HT1080 (cell line): ENCODE measurements at regions not wholly inside any gene's neighbourhood (a gene's known extent, or its start where the extent isn't known, plus 50 kb on each side); places are given as distances from the start of the nearest gene placed in this dataset.
"Not testable (repeated sequence)": the region's sequence is repeated elsewhere in the genome, so short reads cannot be mapped to it uniquely, and the experiment has no call there.

Source experiments
- DNase-seq: peaks from one replicate; pipeline ENCODE4 v3.0.0-alpha.2; 2015; ENCODE audit warnings: low read depth

DNA sequence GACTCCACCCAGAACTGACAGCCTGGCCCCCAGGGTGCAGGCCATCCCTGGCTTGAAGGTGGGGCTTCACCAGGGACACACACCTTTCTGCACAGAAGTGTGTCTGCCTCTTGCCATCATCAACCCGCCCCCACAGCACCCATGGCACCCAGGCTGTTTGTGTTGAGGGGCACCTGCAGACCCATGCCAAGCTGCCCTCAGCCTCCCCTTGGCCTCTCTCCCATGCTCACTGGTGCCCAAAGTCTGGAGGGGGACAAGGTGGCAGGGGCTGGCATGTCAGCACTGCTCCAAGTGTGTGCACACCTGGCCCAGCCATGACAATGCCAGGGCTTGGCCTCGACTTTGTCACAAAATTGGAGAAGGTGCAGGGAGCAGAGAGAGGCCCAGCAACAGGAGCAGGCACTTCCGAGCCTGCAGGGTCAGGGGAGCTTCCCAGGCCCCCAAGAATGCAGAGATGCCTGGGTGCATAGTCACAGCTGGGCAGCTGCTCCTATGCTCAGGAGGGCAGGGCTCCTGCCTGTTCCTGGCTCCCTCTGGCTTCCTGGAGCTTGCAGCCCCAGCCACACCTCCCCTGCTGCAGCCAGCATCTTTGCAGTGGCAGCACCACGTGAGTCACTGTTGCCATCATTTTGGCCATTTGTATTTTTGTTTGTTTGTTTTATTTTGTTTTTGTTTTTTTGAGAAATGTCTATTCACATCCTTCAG is 280.6 kb upstream of the UBE2E3 start:
- peak; percentile 23 for DNase-seq

DNA sequence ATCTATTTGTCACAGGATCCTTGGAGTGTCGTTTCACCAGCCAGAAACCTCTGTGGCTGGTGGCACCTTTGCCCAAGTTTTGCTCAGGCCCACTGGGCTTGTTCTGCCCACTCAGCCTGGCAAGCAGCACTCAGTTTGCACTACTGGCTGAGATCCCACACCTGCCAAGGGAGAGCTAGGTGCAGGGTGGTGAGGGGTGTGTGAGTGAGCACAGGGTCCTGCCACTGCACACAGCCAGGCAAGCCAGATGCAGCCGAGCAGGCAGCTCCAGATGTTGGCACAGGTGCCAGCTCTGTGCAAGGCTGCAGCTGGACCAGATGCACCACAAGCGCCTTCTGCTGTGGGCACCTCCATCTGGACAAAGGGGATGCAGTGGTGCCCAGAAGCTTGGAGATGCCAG is 281.7 kb upstream of the UBE2E3 start:
- DNase-seq = no peak

DNA sequence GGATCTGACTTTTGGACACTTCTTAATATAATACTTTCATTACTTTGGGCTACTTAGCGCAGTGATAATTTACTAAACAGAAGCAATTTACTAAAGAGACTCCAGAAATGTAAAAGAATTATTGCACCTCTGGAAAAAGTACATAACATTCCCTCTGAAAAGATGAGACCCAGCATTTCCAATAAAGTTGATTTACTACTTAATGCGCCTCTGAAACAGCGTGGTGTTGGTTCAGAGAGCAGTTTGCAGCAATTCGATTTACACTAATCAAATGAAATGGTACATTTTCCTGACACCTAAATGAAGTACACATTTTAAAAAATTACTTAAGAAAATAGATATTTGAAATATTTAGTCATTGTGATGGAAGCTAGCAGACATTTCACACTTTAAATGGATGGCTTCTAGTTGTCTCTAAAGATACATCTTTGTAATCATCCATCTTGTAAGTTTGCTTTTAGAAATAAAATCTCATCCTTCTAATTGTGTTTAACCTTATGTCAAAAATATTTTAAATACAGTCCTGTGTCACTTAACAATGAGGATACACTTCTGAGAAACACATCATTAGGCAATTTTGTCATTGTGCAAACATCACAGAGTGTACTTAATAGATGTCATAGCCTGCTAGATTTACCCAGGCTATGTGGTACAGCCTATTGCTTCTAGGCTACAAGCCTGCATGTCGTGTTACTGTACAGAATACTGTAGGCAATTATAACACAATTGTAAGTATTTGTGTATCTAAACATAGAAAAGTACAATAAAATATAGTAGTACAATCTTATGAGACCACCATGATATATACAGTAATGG is 284.6 kb upstream of the UBE2E3 start:
- no peak for DNase-seq

DNA sequence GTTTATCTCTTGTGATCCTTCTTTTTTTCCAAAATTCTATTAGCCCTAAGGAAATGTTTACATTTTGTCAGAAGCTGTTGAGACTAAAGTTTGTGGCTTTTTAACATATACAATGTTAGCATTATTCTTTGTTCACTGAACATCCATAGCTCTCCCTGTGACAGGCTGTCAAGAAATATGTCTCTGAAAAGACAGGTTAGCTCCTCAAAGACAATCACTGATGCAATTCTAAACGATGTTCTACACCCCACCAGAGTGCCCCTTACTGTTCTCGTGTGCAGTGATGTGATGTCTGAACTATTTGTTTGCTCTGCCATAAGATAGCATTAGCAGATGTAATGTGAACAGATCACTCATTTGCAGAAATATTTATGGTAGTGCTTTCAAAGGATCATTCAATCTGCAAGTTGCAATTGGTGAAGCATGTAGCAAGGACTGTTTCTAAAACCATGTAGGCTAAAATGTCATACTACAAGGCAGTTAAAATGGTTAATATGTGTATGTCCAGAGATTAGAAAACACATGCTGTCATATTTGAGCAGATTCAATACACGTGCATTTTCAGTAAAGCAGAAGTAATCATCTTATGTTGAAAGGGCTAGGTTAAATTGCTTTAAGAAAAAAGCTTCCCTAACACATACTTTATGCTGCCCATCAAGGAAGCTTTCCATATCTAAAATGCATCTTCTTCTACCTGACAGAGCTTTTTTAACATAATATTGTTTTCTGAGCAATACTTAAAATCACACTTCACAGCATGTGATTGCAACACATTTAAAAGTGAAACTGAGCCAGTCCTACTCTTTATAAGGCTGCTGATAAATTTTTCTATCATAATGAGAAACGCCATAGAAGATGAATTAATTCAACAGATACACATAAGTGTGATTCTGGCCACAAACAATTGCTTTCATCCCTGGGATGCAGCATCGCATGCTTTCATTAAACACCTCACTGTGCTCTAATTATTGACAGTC is 285.7 kb upstream of the UBE2E3 start:
- no peak for DNase-seq

DNA sequence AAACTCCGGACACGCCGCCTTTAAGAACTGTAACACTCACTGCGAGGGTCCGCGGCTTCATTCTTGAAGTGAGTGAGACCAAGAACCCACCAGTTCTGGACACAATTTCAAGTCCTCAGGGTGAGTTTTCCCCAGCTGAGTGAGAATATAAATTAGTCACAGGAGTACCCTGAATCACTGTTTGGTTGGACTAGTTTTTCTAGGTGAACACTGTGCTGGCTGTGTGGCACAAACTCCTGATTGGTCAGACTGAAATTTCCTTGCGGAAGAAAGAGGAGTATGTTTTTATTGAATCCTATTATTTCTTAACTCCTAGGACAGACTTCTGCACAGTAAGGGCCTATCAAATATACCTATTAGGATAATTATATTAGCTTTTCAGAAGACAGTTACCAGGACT is 288.1 kb upstream of the UBE2E3 start:
- DNase-seq = no peak

DNA sequence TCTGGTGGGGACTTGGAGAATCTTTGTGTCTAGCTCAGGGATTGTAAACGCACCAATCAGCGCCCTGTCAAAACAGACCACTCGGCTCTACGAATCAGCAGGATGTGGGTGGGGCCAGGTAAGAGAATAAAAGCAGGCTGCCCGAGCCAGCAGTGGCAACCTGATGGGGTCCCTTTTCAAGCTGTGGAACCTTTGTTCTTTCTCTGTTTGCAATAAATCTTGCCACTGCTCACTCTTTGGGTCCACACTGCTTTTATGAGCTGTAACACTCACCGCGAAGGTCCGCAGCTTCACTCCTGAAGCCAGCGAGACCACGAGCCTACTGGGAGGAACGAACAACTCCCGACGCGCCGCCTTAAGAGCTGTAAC is 288.6 kb upstream of the UBE2E3 start:
- DNase-seq = not testable (repeated sequence)

DNA sequence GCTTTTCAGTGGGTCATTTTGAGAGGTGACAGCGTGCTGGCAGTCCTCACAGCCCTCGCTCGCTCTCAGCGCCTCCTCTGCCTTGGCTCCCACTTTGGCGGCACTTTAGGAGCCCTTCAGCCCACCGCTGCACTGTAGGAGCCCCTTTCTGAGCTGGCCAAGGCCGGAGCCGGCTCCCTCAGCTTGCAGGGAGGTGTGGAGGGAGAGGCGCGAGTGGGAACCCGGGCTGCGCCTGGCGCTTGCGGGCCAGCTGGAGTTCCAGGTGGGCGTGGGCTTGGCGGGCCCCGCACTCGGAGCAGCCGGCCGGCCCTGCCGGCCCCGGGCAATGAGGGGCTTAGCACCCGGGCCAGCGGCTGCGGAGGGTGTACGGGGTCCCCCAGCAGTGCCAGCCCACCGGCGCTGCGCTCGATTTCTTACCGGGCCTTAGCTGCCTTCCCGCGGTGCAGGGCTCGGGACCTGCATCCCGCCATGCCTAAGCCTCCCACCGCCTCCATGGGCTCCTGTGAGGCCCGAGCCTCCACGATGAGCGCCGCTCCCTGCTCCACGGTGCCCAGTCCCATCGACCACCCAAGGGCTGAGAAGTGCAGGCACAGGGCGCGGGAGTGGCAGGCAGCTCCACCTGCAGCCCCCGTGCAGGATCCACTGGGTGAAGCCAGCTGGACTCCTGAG is 289.1 kb upstream of the UBE2E3 start:
- not testable (repeated sequence) for DNase-seq

DNA sequence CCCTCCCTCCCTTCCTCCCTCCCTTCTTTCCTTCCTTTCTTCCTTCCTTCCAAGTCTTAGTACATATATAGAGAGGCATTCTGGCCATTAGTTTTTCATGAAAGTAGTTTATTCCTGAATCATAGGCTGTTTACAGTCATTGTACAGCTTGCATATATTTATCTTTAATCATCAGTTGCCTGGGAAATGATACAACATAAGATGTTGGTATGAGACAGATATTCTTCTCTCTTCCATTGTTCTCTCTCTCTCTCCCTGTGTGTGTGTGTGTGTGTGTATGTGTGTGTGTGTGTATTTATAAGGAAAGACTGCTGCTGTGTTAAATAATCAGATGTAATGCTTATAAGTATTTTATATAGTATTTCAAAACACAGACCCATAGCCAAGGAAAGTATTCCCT is 289.8 kb upstream of the UBE2E3 start:
- no peak for DNase-seq

DNA sequence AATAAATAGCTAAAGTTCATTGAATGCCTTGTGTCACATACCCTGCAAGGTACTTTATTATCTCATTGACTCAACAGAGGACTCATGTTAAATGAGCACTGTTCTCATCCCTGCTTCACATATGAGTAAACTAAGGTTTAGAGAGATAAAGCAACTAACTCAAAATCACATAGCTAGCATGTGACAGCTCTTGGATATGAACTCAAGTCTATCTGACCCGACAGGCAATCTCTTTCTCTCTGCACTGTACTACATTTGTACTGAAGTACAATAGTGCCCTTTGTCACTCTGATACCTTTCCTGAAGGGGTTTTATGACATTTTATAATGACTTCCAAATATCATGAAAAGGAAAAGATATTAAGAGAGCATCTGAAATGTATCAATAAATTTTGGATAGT is 297.5 kb upstream of the UBE2E3 start:
- no peak for DNase-seq

DNA sequence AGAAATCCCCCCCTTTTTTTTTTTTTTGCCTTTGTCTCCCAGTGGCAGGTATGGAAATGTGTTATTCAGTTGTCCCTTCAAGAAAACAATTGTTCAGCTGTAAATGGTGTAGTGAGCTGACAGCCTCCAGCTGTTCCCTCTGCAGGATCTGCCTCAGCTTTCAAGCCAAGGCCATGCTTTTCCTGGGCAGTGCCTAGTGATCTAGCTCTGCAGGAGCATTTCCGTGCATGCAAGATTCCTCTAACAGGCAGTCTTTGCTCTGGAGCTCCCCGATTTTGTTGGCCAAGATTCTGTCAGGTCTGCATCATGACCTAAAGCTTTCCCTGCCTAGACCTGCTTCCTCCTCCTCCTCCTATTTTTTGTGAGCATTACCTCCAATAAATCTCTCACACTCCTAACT is 300.7 kb upstream of the UBE2E3 start:
- no peak for DNase-seq

DNA sequence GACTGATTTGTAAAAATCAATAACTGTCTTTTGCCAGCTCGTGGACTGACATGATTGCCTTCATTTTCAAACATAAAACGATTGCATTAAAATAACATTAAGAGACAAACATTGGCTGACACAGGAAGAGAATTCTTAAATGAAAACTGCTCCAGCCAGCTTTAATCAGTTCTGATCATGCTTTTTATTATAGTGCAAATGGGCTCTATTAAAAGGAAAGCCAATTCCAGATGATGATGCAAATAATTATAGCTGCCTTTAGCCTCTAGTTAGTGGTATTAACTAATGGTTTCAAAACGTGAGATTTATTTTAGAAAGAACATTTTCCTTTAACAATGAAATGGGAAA is 301.8 kb upstream of the UBE2E3 start:
- no peak for DNase-seq

DNA sequence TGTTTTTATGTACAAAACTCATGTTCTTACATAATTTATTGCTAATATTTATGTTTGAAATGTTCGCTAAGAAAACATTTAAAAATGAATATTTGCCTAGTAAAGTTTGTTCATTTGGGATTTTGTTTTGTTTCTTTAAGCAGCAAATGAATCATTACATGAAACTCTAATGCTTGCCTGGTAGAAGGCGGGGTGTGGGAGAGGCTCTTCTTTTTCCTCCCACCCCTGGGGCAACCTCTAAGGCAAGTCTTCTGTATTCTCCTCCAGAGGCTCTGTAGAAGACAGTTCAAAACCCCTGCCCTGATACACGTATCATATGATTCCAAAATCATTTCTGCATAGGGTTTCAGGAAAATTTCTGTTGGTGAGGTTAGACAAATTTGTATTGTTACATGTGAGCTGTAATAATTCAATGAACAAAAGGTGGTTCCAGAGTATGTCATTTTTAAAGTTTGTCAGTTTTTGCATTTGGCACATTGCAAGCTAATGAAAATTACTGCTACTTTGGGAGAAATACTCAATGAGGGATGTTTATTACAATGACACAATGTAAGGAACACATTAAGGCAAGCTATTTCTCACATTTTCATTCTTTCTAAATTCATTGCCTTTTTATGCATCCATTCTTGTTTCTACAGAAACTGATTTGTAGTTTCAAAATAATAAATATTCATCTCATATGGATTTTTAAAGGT is 302.3 kb upstream of the UBE2E3 start:
- no peak for DNase-seq

DNA sequence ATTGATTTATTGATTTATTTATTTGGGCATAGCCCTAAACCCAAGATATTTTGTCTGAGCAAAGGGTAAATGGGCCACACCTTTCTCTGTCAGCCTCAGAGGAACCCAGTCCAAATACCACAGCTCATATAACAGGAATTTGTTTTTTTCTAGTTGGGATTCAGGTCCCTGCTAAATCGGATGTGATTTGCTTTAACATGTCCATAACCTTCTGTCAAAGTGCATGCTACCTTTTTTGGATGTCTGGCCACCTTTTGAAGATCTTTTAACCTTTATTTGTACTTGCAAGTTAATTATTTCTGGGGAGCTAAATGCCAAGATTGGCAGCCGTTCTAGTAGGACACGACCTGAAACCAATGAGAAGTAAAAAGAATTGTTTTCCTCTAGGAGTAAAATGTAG is 303.2 kb upstream of the UBE2E3 start:
- DNase-seq = no peak

DNA sequence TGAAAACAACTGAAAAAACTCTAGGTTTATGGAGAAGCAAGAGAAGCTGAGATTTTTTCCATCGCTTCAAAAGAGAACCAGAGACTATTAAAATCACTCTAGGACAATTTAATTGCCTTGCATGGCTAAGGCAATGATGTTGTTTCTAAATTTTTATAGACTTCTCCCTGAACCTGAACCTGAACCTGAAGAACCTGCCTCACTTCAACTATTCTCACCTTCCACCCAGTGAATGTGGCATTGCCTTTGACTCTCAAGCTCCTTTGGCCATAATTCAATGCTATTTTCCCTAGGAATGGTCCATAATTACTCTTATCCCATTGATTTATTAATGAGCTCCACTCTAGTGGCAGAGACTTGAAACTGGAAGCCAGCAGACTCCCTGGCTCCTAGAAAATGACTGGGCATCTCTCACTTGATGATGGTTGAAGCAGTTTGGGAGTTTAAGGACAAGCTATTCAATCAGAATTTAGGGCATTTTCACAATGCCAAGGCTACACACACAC is 303.8 kb upstream of the UBE2E3 start:
- no peak for DNase-seq

DNA sequence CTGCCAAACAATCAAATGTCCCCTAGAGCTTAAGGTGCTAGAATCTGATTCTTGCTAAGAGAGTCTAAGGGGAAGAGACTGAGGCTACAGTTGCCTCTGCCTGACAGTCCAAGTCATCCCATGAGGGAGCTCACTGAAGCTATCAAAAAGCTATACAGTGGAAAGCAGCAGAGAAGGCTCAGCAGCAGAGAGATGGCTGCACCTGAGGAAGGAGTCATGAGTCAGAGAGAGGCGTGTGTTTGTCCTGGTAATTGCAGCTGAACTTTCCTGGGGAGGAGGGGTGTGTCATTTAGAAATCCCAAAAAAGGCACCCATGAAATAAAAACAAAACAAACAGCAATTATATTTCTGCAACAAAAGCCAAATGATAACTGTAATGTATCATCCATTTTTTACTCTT is 305.2 kb upstream of the UBE2E3 start:
- DNase-seq = peak; percentile 15

DNA sequence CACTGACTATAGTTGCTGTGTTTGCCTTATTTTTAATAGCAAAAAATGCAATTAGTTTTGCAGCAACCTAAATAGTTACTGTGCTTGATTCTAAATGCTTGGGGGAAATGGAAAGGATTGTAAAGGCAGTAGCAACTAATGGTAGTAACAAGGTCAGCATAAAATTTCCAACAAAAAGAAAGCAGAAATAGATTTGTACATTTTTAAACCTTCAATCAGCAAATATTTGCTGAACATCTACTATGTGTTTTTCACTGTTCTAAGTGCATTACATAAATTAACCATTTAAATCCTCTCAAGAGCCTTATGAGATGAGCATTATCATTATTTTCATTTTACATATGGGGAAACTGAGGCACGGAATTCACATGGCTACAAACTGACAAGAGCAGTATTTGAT is 308.0 kb upstream of the UBE2E3 start:
- DNase-seq = no peak

DNA sequence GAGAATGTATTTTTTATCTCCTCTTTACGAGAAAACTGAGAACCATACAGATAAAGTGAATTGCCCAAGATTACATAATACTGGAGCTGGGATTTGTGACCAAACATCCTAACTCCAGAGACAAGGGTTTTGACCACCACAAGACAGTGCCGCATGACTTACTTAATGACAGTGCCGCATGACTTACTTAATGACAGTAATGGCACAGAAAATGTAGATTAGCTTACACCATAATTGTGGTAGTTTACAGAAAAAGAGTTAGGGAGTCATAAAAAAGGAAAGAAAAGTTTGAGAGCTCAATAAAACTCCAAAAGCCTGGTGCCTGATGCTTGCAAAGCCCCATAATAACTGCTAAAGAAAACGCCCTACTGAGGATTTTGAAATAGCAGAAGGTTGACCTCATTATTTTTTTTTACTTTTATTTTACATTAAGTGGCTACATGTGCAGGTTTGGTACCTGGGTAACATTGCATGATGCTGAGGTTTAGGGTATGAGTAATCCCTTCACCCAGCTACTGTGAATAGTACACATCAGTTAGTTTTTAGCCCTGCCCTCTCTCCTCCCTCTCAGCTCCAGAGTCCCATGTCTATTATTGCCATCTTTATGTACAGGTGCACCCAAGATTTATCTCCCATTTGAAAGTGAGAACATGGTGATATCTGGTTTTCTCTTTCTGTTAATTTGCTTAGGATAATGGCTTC is 310.0 kb upstream of the UBE2E3 start:
- no peak for DNase-seq

DNA sequence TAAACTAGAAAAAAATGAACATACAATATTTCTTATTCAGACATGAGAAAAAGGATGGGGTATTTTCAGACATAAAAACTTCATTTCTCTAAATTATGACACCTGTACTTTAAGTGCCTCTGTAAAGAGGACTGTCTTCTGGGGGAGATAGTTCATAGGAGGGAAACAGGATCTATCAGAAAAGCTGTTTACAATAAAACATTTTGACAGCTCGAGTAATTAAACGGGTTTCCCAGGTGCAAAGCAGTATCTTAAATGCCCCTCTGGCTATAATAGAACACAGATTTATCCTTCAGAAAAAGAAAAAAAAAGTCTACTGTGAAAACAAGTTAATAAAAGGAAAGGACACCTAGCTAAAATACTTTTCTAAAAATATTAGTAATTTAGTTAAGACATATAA is 311.4 kb upstream of the UBE2E3 start:
- no peak for DNase-seq

DNA sequence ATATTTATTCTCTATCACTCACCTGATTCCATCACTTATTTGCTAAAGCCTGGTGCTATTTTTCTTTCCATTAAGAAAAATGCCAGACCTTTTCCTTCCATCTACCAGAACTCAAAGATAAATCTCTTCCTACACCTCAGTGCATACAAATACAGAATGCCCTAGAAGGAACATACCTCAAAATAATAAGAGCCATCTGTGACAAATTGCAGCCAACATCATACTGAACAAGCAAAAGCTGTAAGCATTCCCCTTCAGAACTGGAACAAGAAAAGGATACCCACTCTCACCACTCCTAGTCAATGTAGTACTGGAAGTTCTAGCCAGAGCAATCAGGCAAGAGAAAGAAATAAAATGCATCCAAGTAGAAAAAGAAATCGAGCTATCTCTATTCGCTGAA is 315.9 kb upstream of the UBE2E3 start:
- no peak for DNase-seq

DNA sequence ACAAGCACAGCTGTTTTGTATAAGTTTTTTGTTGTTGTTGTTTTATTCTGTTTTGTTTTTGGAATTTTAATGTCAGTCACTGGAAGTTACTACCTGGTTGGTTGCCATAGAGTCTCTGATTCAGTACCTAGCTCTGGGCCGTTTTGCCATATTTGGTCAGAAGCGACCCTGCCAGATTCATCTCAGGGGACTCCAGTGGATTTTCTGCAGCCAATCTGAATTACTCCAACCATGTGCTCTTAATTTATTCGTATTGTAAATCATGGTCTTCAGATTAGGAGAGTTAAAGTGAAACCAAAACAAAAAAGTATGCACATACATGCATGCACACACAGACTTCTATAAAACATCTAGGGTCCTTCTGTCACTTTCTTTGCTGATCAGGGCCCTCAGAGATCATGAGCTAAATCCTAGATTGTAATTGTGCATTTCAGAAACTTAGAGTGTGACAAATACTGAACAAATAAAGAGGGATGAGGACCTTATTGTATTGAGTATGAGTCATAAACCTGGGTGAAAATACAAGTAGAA is 317.4 kb upstream of the UBE2E3 start:
- peak; percentile 30 for DNase-seq
